Inferior parietal cortex (tissue), 1 donor: ENCODE measurements at regions not wholly inside any gene's neighbourhood (a gene's known extent, or its start where the extent isn't known, plus 50 kb on each side); places are given as distances from the start of the nearest gene placed in this dataset.

Experiments used
- DNase-seq: peaks from one replicate; pipeline ENCODE4 v3.0.0-alpha.2; 2016; ENCODE audit errors: extremely low spot score

GRCh38 chr15:25504307-25504706 lies 65.5 kb upstream of the UBE3A start:
- DNase-seq = peak; percentile 29

- peak; percentile 59 for DNase-seq
Measured at GRCh38 chr15:25501828-25502446, 63.1 kb upstream of the UBE3A start.

DNA sequence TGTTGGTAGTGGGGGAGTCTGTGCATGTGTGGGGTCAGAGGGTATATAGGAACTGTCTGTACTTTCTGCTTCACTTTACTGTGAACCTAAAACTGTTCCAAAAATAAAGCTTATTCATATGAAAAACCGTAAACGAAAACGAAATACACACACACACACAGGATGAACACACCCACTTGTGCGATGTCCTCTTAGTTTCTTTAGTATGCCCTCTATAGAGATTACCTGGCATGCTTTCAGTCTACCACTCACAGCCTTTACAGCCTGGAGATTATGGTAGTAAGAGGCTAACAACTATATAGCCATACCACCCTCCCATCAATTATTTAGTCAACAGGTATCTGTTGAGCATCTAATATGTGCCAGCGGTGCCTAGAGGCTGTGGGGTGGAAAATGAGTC lies 60.0 kb upstream of the UBE3A start:
- no peak for DNase-seq

GRCh38 chr15:25497934-25498333 lies 59.1 kb upstream of the UBE3A start:
- DNase-seq = no peak

GRCh38 chr15:25493823-25494526 lies 55.2 kb upstream of the UBE3A start:
- no peak for DNase-seq

DNA sequence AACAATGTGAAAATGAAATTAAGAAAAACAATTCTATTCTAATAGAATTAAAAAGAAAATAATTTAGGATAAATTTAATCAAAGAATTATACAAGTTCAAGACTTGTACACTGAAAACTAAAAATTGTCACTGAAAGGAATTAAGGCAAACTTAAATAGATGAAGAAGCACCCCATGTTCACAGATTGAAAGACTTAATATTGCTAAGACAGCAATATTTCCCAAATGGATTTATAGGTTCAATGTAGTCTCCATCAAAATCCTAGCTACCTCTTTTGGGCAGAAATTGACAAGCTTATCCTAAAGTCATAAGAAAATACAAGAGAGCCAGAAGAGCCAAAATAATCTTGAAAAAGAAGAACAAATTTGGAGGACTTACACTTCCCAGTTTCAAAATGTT lies 53.5 kb upstream of the UBE3A start:
- no peak for DNase-seq
